Activated T-helper 1 cell treated with anti-CD3 and anti-CD28 coated beads, Interleukin-12 subunit alpha, Interleukin-12 subunit beta, Interleukin-2, Interleukin-4 antibody, amounts not matched to agents 30 ng/mL and 10 ng/mL and 1 ng/mL, durations not matched to agents 14 hours and 24 hours and 36 hours (primary cell): ENCODE measurements at regions not wholly inside any gene's neighbourhood (a gene's known extent, or its start where the extent isn't known, plus 50 kb on each side); places are given as distances from the start of the nearest gene placed in this dataset.
"Not testable (repeated sequence)": the region's sequence is repeated elsewhere in the genome, so short reads cannot be mapped to it uniquely, and the experiment has no call there.

Experiments used
- DNase-seq: peaks from one replicate; pipeline ENCODE4 v3.0.0; 2021; ENCODE audit warnings: low spot score
- H3K27ac Mint-ChIP-seq: one replicate; pipeline ENCODE4 v1.8.0; 2021; ENCODE audit warnings: mild to moderate bottlenecking, mixed read lengths
- H3K27me3 Mint-ChIP-seq: one replicate; pipeline ENCODE4 v1.8.0; 2022; ENCODE audit warnings: mild to moderate bottlenecking, moderate library complexity, mixed read lengths; ENCODE audit not compliant: insufficient read depth
- H3K36me3 Mint-ChIP-seq: one replicate; pipeline ENCODE4 v1.8.0; 2021; ENCODE audit warnings: low read depth, mixed read lengths
- H3K4me1 Mint-ChIP-seq: one replicate; pipeline ENCODE4 v1.8.0; 2021; ENCODE audit warnings: low read depth, mixed read lengths
- H3K4me3 Mint-ChIP-seq: one replicate; pipeline ENCODE4 v1.8.0; 2021; ENCODE audit warnings: mild to moderate bottlenecking, moderate library complexity, mixed read lengths
- H3K9me3 Mint-ChIP-seq: one replicate; pipeline ENCODE4 v1.8.0; 2021; ENCODE audit warnings: mixed read lengths
- intact Hi-C: fragments of 100-400 bp; cut with micrococcal nuclease; formaldehyde crosslinking; loops from one replicate; pipeline ENCODE4 v1.15.1; 2024

- H3K4me1 Mint-ChIP-seq = no peaks in the 10 kb centered on the region
- intact Hi-C loops = no loop called here
- peaks cover 2% of the 10 kb centered on the region for H3K27me3 Mint-ChIP-seq
- H3K4me3 Mint-ChIP-seq = no peak overlapping the region
- DNase-seq = no peak
- no peaks in the 10 kb centered on the region for H3K9me3 Mint-ChIP-seq
- no peaks in the 10 kb centered on the region for H3K36me3 Mint-ChIP-seq
- H3K27ac Mint-ChIP-seq = no peak overlapping the region
Measured at GRCh38 chr11:116357784-116358544, 414.8 kb downstream of the BUD13 start.

GRCh38 chr11:116356451-116356850 lies 416.3 kb downstream of the BUD13 start:
- H3K9me3 Mint-ChIP-seq = no peaks in the 10 kb centered on the region
- H3K27ac Mint-ChIP-seq = no peak overlapping the region
- no peaks in the 10 kb centered on the region for H3K4me1 Mint-ChIP-seq
- intact Hi-C loops = no loop called here
- H3K36me3 Mint-ChIP-seq = no peaks in the 10 kb centered on the region
- H3K4me3 Mint-ChIP-seq = no peak overlapping the region
- no peak for DNase-seq
- H3K27me3 Mint-ChIP-seq = peaks cover 2% of the 10 kb centered on the region

DNA sequence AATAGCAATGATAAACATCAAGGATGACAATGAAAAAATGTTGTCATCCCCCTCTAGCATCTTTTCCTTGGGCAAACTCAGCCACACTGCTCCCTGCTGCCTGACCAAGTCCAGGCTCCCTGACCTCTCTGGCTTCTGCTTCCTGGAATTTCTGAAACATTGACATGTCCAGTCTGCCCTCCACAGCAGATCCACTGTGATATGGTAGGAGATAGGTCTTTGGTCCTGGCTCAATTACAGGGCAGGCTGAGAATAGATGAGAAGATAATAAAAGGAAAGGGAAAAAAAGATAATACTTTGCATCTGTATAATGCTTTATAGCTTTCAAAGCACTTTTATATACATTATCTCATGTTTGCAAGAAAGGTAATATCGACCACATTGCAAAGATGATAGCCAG lies 417.7 kb downstream of the BUD13 start:
- H3K27ac Mint-ChIP-seq = no peak overlapping the region
- no peak for DNase-seq
- H3K4me3 Mint-ChIP-seq = no peak overlapping the region
- peaks cover 2% of the 10 kb centered on the region for H3K27me3 Mint-ChIP-seq
- H3K4me1 Mint-ChIP-seq = no peaks in the 10 kb centered on the region
- H3K36me3 Mint-ChIP-seq = no peaks in the 10 kb centered on the region
- intact Hi-C loops = no loop called here
- no peaks in the 10 kb centered on the region for H3K9me3 Mint-ChIP-seq

DNA sequence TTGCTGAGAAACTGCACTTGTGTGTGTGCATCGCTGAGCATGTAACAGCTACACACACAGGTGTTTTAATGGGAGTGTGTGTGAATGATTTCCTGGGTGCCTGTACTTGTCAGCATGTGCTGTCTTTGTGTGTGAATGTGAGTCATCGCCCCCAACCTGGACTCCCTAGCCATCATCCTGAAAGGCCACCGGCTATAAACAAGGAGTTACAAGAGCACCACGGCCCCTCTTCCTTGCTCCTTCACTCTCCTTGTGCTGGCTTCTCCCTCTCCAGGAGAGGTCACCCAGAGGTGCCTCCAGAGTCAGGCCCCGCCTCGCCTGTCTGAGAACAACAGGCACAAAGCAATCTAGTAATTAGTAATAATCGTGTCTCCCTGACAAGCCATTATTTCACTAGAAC lies 419.2 kb downstream of the BUD13 start:
- no peaks in the 10 kb centered on the region for H3K4me1 Mint-ChIP-seq
- H3K4me3 Mint-ChIP-seq = no peak overlapping the region
- peaks cover 2% of the 10 kb centered on the region for H3K27me3 Mint-ChIP-seq
- no peaks in the 10 kb centered on the region for H3K9me3 Mint-ChIP-seq
- H3K27ac Mint-ChIP-seq = no peak overlapping the region
- no peaks in the 10 kb centered on the region for H3K36me3 Mint-ChIP-seq
- intact Hi-C loops = no loop called here
- DNase-seq = no peak

- no peaks in the 10 kb centered on the region for H3K4me1 Mint-ChIP-seq
- intact Hi-C loops = no loop called here
- no peak overlapping the region for H3K27ac Mint-ChIP-seq
- no peaks in the 10 kb centered on the region for H3K36me3 Mint-ChIP-seq
- H3K9me3 Mint-ChIP-seq = peaks cover 5% of the 10 kb centered on the region
- DNase-seq = no peak
- no peak overlapping the region for H3K4me3 Mint-ChIP-seq
- peaks cover 2% of the 10 kb centered on the region for H3K27me3 Mint-ChIP-seq
Measured at GRCh38 chr11:116352881-116353280, 419.9 kb downstream of the BUD13 start.

DNA sequence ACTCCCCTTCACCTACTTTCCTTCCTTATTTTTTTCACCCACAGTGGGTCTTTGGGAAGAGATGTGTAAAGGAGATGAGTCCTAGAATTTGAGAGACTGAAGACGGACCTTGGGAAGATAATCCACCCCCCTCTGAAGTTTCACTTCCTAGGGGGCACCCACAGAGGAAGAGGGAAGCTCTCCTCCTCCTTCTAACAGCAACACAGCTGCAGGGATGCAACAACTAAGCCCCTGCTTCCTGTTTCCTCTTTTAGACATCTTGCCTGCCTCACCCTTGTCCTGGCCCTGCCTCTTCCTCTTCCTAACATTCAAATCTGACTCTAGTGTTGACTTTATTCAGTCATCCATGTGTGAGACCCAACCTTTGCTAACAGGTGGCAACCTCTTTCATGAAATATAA lies 424.6 kb downstream of the BUD13 start:
- no peak for DNase-seq
- Mint-ChIP-seq H3K9me3 (peaks cover 5% of the 10 kb centered on the region), H3K4me3 (no peak overlapping the region), H3K27me3 (no peaks in the 10 kb centered on the region), H3K27ac (no peak overlapping the region), H3K36me3 (no peaks in the 10 kb centered on the region), H3K4me1 (no peaks in the 10 kb centered on the region)
- intact Hi-C loops = no loop called here

DNA sequence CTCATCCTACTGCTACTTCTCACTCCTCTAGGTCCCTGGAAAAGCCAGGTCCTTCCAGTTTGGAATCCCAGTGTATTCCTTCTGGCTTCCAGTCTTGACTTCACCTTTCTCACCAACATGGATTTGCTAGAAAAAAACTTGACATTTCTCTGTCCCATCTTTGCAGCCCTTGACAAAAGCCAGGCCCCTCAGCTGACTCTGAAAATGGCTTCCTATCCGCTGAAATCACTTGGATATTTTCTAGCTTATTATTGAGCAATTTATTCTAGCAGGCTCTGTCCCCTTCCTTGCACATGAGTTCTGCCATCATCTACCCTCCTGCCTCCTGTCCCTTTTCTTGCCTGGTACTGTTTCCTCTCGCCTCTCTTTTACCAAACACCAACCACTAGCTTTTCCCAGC lies 427.2 kb downstream of the BUD13 start:
- H3K27me3 Mint-ChIP-seq = no peaks in the 10 kb centered on the region
- H3K9me3 Mint-ChIP-seq = peaks cover 5% of the 10 kb centered on the region
- H3K4me1 Mint-ChIP-seq = no peaks in the 10 kb centered on the region
- H3K36me3 Mint-ChIP-seq = no peaks in the 10 kb centered on the region
- DNase-seq = no peak
- H3K27ac Mint-ChIP-seq = no peak overlapping the region
- H3K4me3 Mint-ChIP-seq = no peak overlapping the region
- intact Hi-C loops = no loop called here

GRCh38 chr11:116344601-116345000 lies 428.2 kb downstream of the BUD13 start:
- intact Hi-C loops = no loop called here
- H3K4me3 Mint-ChIP-seq = no peak overlapping the region
- no peak for DNase-seq
- no peaks in the 10 kb centered on the region for H3K4me1 Mint-ChIP-seq
- no peaks in the 10 kb centered on the region for H3K36me3 Mint-ChIP-seq
- peaks cover 5% of the 10 kb centered on the region for H3K9me3 Mint-ChIP-seq
- no peak overlapping the region for H3K27ac Mint-ChIP-seq
- H3K27me3 Mint-ChIP-seq = no peaks in the 10 kb centered on the region

DNA sequence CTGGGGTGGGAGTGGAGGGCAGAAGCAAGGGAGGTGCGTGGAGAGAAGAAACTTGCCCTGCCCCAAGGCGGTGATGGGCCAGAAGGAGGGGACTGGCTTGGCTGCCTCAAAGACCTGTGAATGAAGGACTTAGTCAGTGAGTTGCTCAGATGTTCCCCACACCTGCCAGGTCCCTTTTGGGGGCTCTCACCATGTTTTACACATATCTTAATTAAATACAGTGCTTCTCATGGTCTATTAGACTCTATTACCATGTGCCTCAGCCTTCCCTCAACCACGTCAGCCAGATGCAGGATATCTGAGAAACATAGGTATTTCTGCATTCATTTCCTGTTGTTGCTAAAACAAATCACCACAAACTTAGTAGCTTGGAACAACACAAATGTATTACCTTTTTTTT lies 429.5 kb downstream of the BUD13 start:
- Mint-ChIP-seq H3K27ac (no peak overlapping the region), H3K4me3 (no peak overlapping the region), H3K4me1 (no peaks in the 10 kb centered on the region), H3K36me3 (no peaks in the 10 kb centered on the region), H3K27me3 (no peaks in the 10 kb centered on the region), H3K9me3 (peaks cover 2% of the 10 kb centered on the region)
- DNase-seq = no peak
- intact Hi-C loops = no loop called here

GRCh38 chr11:116342148-116342547 lies 430.6 kb downstream of the BUD13 start:
- intact Hi-C loops = no loop called here
- Mint-ChIP-seq H3K9me3 (peaks cover 3% of the 10 kb centered on the region), H3K36me3 (no peaks in the 10 kb centered on the region), H3K4me3 (no peak overlapping the region), H3K4me1 (no peaks in the 10 kb centered on the region), H3K27ac (no peak overlapping the region), H3K27me3 (no peaks in the 10 kb centered on the region)
- no peak for DNase-seq

GRCh38 chr11:116339306-116340098 lies 433.3 kb downstream of the BUD13 start:
- DNase-seq = no peak
- H3K27ac Mint-ChIP-seq = no peak overlapping the region
- H3K4me1 Mint-ChIP-seq = no peaks in the 10 kb centered on the region
- no peaks in the 10 kb centered on the region for H3K27me3 Mint-ChIP-seq
- intact Hi-C loops = no loop called here
- no peak overlapping the region for H3K4me3 Mint-ChIP-seq
- H3K9me3 Mint-ChIP-seq = peaks cover 3% of the 10 kb centered on the region
- H3K36me3 Mint-ChIP-seq = no peaks in the 10 kb centered on the region

GRCh38 chr11:116338500-116338899 lies 434.3 kb downstream of the BUD13 start:
- H3K27me3 Mint-ChIP-seq, H3K36me3 Mint-ChIP-seq, intact Hi-C loops, DNase-seq, H3K4me3 Mint-ChIP-seq, H3K4me1 Mint-ChIP-seq, H3K9me3 Mint-ChIP-seq, H3K27ac Mint-ChIP-seq: not testable (repeated sequence)

GRCh38 chr11:116336540-116336939 lies 436.2 kb downstream of the BUD13 start:
- intact Hi-C loops = no loop called here
- Mint-ChIP-seq H3K36me3 (no peaks in the 10 kb centered on the region), H3K27me3 (peaks cover 2% of the 10 kb centered on the region), H3K9me3 (peaks cover 3% of the 10 kb centered on the region), H3K4me3 (no peak overlapping the region), H3K27ac (no peak overlapping the region), H3K4me1 (no peaks in the 10 kb centered on the region)
- no peak for DNase-seq
